ENCODE measurements at regions not wholly inside any gene's neighbourhood (a gene's known extent, or its start where the extent isn't known, plus 50 kb on each side); places are given as distances from the start of the nearest gene placed in this dataset.
"Not testable (repeated sequence)": the region's sequence is repeated elsewhere in the genome, so short reads cannot be mapped to it uniquely, and the experiment has no call there.

DNA sequence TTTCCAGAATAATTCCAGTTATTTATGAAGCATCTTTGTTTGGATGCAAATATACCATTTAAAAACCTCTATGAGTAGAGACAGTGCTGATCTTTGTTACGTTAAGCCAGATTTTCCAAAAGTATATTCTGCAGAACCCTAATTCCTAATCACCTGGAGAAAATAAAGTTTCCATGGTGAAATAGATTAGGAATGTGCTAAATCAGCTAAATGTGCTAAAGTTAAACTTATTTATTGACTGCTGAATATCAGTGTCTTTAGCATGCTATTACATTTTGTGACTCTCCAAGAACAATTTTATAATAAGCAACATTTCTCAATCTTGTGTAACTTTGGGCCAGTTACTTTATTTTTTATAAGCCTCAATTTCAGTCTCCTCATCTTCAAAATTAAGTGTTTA is 196.3 kb upstream of the NFIA start:
- no peak for DNase-seq

- no peak for DNase-seq
Observed at GRCh38 chr1:60880202-60880601, 202.2 kb upstream of the NFIA start.

GRCh38 chr1:60878323-60878722 is 204.0 kb upstream of the NFIA start:
- DNase-seq, result no peak

GRCh38 chr1:60877376-60877775 is 205.0 kb upstream of the NFIA start:
- DNase-seq, result no peak

- DNase-seq, result no peak
Observed at GRCh38 chr1:60876952-60877351, 205.4 kb upstream of the NFIA start.

DNA sequence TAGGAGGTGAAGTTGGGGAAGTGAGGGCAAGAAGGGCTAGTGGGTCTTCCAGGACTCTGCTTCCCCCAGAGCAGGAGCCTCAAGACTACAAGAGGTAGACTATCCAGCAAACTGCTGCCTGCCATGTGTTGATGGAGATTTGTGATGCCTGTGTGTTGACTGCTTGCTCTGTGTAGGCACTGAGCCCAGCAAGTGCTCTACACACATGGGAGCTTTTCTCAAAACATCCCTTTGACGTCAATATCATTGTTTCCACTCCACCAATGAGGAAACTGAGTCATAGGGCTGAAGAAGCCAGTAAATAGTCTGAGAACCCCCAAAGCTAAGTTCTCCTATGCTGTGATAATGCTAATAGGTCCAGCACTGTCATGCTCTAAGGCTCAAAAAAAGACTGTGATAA is 207.2 kb upstream of the NFIA start:
- no peak for DNase-seq

- no peak for DNase-seq
Observed at GRCh38 chr1:60874718-60875117, 207.6 kb upstream of the NFIA start.

- DNase-seq, result not testable (repeated sequence)
Observed at GRCh38 chr1:60873396-60873795, 209.0 kb upstream of the NFIA start.

DNA sequence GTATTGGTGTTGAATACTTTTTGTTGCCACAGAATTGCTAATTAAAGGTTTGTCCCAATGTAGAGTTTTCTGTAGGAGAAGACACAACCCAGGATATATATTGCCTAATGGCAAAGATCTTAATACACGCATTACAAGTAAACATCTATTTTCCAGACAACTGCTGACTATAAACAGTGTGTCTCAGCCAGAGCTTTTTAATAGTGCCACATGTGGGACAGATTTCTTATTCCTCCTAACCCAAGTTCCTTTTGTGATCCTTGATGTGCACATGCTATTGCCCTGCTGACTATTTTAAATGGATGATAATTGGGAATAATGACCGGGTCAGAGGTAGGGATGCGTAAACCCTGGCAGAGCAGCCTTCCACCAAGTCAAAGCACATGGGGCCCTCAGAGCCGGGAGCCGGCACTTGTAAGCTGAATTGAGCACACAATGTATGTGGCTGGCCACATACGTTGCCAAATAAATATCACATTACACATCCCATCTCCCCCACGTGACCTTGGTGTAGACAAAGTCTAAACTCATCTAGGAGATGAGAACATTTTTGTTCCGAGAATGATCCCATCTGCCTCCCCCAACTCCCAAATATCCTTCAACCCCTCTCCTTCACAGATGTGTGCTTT is 209.8 kb upstream of the NFIA start:
- no peak for DNase-seq

- DNase-seq, result no peak
Observed at GRCh38 chr1:60870269-60870865, 212.0 kb upstream of the NFIA start.

DNA sequence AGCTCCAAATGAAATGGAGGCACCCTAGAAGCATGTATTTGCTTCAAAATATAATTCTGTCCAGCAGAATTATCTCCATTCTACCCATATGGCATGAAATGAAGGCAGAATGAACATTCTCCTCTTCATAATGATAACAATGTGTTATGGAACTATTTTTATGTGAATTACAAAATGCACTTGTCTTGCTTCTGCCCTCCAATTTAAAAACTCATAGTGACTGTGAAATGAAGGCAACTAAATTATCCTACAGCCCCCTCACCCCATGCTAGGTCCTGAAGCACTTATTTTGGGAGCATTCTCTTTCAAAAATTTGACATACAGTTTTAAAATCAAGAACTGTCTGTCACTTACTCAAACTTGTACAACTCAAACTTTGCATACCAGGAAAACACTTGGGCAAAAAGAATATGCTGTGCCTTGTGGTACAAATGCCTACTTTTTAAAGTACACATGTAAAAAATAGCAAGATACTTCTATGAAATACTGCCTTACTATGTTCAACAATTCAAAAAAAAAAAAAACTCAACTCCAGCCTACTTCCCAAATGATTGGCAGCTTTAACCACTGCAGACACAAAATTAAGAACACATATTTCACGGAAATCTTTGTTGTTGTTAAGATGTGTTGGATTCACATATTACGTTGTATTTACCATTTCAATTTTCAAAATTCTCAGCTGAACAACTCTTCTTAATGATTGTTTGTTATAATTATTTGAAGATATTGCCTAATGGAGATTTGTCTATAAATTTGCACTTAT is 213.3 kb upstream of the NFIA start:
- no peak for DNase-seq

- peak; percentile 27 to 37 for DNase-seq
Observed at GRCh38 chr1:60867782-60868181, 214.6 kb upstream of the NFIA start.

DNA sequence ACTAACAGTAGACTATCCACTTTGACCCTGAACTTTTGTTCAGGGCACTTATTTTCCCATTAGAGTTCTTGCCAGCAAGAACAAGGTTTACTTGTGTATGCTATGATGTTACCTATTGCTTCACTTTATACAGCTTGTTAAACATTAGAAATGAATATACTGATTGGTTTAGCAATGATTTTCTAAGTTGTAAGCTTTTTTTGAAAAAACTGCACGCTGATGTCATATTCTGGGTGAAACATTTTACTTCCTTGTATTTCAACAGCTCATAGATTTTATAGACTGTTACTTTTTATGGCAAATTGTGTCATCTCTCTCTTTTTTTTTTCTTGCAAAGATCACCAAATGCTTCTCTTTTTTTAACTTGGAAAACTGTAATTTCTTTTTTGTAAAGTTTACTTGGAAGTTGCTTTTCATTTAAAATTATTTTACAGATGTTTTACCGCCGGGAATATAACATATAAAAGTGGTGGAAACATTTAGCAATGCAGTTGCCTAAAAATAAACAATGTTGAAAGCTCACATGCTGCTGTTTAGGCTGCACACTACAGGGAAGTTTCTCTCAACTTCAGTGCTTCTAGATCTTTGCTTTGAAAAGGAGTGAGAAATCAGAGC is 215.3 kb upstream of the NFIA start:
- no peak for DNase-seq

GRCh38 chr1:60866226-60866900 is 216.0 kb upstream of the NFIA start:
- no peak for DNase-seq

GRCh38 chr1:60865166-60865565 is 217.2 kb upstream of the NFIA start:
- DNase-seq, result no peak

DNA sequence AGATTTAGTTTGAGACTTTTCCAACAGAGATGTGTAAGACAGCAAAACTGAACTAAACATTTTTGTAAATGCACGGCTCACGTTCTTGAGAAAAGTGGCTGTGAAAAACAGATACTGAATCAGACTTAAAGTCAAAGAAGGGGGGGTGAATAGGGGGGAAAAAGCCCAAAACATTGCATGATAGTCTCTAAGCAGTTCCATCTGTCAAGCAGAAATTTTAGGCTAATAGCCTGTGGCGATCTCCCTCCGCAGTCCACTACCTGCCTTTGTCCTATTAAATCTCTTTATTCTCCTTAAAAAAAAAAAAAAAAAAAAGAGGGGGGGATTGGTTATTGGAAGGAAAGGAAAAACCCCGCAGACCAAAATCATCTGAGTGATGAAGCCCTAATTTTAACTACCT is 217.6 kb upstream of the NFIA start:
- DNase-seq, result no peak

GRCh38 chr1:60863131-60863530 is 219.2 kb upstream of the NFIA start:
- DNase-seq, result no peak

- peak in 1 of 2 experiments; percentile 23 for DNase-seq
Observed at GRCh38 chr1:60861961-60862567, 220.3 kb upstream of the NFIA start.

GRCh38 chr1:60859111-60859510 is 223.2 kb upstream of the NFIA start:
- DNase-seq, result no peak

GRCh38 chr1:60857851-60858250 is 224.5 kb upstream of the NFIA start:
- no peak for DNase-seq

GRCh38 chr1:60850084-60850483 is 232.3 kb upstream of the NFIA start:
- DNase-seq, result no peak

DNA sequence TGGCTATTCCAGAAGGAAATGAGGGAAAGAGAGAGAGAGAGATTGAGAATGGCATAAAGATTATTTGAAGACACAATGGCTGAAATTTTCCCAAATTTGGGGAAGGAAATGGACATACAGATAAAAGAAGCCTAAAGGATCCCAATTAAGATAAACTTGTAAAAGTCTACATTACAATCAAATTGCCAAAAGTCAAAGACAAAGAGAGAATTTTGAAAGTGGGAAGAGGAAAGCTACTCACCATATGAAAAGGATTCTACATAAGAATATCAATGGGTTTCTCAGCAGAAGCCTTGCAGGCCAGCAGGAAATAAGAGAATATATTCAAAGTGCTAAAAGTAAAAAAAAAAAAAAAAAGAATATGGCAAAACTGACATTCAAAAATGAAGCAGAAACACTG is 233.0 kb upstream of the NFIA start:
- no peak for DNase-seq
